Transverse colon (tissue), 4 donors: ENCODE measurements at regions not wholly inside any gene's neighbourhood (a gene's known extent, or its start where the extent isn't known, plus 50 kb on each side); places are given as distances from the start of the nearest gene placed in this dataset.

Experiments used
- CTCF ChIP-seq, 5 experiments: fragments of 200-600 bp in 3 of 5; fragments of 450-650 bp in 2 of 5; sonication (generic) in 3 of 5; IDR thresholded peaks; 1 replicate in 2 of 5; 2 replicates in 3 of 5; pipeline ENCODE4 v1.5.1; 2016 to 2017; ENCODE audit warnings: antibody characterized with exemption in 5 of 5, inconsistent platforms in 3 of 5, mild to moderate bottlenecking in 2 of 5, moderate library complexity in 1 of 5
- POLR2A ChIP-seq: fragments of 450-650 bp; IDR thresholded peaks from one replicate; pipeline ENCODE4 v1.6.1; 2016; ENCODE audit warnings: antibody characterized with exemption, mild to moderate bottlenecking, moderate library complexity
- POLR2AphosphoS5 ChIP-seq, 3 donors: sonication (generic); formaldehyde crosslinking; IDR thresholded peaks; one replicate each; pipeline ENCODE4 v1.6.1; 2016; ENCODE audit warnings: antibody characterized with exemption in 3 of 3

- no peak for TF ChIP-seq POLR2AphosphoS5 (IDR thresholded peaks at IDR 0.05)
- no peak for TF ChIP-seq POLR2A
- TF ChIP-seq CTCF (IDR thresholded peaks at IDR 0.05) = no peak
These were observed 185.4 kb upstream of the OSR1 start for GRCh38 chr2:19543663-19544383.
